PC-3 (cell line): ENCODE measurements at regions not wholly inside any gene's neighbourhood (a gene's known extent, or its start where the extent isn't known, plus 50 kb on each side); places are given as distances from the start of the nearest gene placed in this dataset.

Experiments used
- EZH2 ChIP-seq: fragments of 300-600 bp; sonication (generic); IDR thresholded peaks from one replicate; pipeline ENCODE4 v1.6.1; 2017; ENCODE audit warnings: antibody characterized with exemption, mild to moderate bottlenecking, low read length; ENCODE audit not compliant: unreplicated experiment
- TF ChIP-seq, protein P1 (sequence below): fragments of 300-600 bp; sonication (generic); conservative IDR thresholded peaks from 2 replicates; pipeline ENCODE4 v1.5.1; 2017; ENCODE audit warnings: antibody characterized with exemption, low read depth, mild to moderate bottlenecking, low read length

DNA sequence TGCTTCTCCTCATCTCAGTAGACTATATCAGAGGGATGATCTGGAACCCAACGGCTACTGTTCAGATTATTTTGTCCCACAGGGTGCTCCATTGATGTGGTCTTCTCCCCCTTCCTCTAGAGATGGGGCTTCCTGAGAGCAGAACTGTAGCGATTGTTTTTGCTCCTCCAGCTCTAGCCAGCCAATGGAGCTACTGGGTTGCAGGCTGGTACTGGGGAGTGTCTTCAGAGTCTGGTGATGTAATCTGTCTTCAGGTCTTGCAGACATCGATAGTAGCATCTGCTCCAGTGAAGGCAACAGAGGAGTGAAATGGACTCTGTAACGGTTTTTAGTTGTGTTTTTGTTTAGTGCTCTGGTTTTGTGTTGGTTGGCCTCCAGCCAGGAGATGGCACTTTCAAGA, 621.9 kb downstream of the RNF144A start:
- TF ChIP-seq, protein P1, sequence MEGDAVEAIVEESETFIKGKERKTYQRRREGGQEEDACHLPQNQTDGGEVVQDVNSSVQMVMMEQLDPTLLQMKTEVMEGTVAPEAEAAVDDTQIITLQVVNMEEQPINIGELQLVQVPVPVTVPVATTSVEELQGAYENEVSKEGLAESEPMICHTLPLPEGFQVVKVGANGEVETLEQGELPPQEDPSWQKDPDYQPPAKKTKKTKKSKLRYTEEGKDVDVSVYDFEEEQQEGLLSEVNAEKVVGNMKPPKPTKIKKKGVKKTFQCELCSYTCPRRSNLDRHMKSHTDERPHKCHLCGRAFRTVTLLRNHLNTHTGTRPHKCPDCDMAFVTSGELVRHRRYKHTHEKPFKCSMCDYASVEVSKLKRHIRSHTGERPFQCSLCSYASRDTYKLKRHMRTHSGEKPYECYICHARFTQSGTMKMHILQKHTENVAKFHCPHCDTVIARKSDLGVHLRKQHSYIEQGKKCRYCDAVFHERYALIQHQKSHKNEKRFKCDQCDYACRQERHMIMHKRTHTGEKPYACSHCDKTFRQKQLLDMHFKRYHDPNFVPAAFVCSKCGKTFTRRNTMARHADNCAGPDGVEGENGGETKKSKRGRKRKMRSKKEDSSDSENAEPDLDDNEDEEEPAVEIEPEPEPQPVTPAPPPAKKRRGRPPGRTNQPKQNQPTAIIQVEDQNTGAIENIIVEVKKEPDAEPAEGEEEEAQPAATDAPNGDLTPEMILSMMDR = no peak
- TF ChIP-seq EZH2 = no peak
